K562 (cell line): ENCODE measurements at regions not wholly inside any gene's neighbourhood (a gene's known extent, or its start where the extent isn't known, plus 50 kb on each side); places are given as distances from the start of the nearest gene placed in this dataset.

Experiments used
- CHD7 ChIP-seq: fragments of 200-600 bp; sonication (generic); IDR thresholded peaks from one replicate; pipeline ENCODE4 v1.6.1; 2012; ENCODE audit warnings: mild to moderate bottlenecking, low read depth, low read length, inconsistent platforms
- HMBOX1 ChIP-seq: sonication (generic); IDR thresholded peaks from 2 replicates; pipeline ENCODE4 v1.6.1; 2016
- JUND ChIP-seq, 2 experiments: IDR thresholded peaks; 2 replicates in 1 of 2; 3 replicates in 1 of 2; pipeline ENCODE4 v1.6.1; 2011; ENCODE audit warnings: borderline replicate concordance in 2 of 2, low read depth in 2 of 2, low read length in 2 of 2, improper control_type of control experiment in 1 of 2, missing biosample characterization in 1 of 2, missing genetic modification characterization in 1 of 2, missing genetic modification reagents in 1 of 2
- KDM4B ChIP-seq, 2 experiments: fragments of 450-650 bp in 1 of 2; sonication (generic) in 1 of 2; IDR thresholded peaks; 2 replicates each; pipeline ENCODE4 v1.6.1; 2016 to 2017; ENCODE audit warnings: borderline replicate concordance in 2 of 2, antibody characterized with exemption in 1 of 2, low read depth in 1 of 2, mild to moderate bottlenecking in 1 of 2
- MYBL2 ChIP-seq, 2 experiments: fragments of 450-650 bp in 1 of 2; sonication (generic) in 1 of 2; formaldehyde crosslinking in 1 of 2; IDR thresholded peaks; 2 replicates each; pipeline versions ENCODE4 v1.6.1 to v1.8.1; 2017 to 2022; ENCODE audit warnings: borderline replicate concordance in 1 of 2, inconsistent platforms in 1 of 2, low read depth in 1 of 2, mild to moderate bottlenecking in 1 of 2, missing genetic modification reagents in 1 of 2, moderate library complexity in 1 of 2
- NFE2 ChIP-seq: IDR thresholded peaks from 2 replicates; pipeline ENCODE4 v1.6.1; 2014; ENCODE audit warnings: antibody characterized with exemption, low read depth
- PCBP1 ChIP-seq: fragments of 200-400 bp; formaldehyde crosslinking; IDR thresholded peaks from 2 replicates; pipeline ENCODE4 v1.6.1; 2018; ENCODE audit warnings: mild to moderate bottlenecking, low read depth, low read length; ENCODE audit not compliant: poor library complexity, severe bottlenecking
- POLR2H ChIP-seq: IDR thresholded peaks from 2 replicates; pipeline ENCODE4 v1.6.1; 2016; ENCODE audit warnings: missing genetic modification characterization, low read depth, mild to moderate bottlenecking, control low read depth, missing compliant biosample characterization, moderate library complexity
- POU5F1 ChIP-seq: fragments of 150-350 bp; IDR thresholded peaks from 2 replicates; pipeline ENCODE4 v1.6.1; 2014; ENCODE audit warnings: borderline replicate concordance, low read length, low read depth, mild to moderate bottlenecking; ENCODE audit not compliant: partially characterized antibody
- RNF2 ChIP-seq: sonication (generic); IDR thresholded peaks from 2 replicates; pipeline ENCODE4 v1.6.1; 2016
- SLC30A9 ChIP-seq: fragments of 250-450 bp; sonication (Bioruptor Pico); IDR thresholded peaks from 2 replicates; pipeline ENCODE4 v1.8.0; 2022; ENCODE audit warnings: mild to moderate bottlenecking, moderate library complexity
- SPI1 ChIP-seq: IDR thresholded peaks from 2 replicates; pipeline ENCODE4 v1.6.1; 2011; ENCODE audit warnings: low read depth, low read length, control low read depth, borderline replicate concordance
- SUPT5H ChIP-seq: fragments of 450-650 bp; IDR thresholded peaks from 2 replicates; pipeline ENCODE4 v1.6.1; 2016
- ZFP30 ChIP-seq: fragments of 250-450 bp; sonication (Bioruptor Pico); IDR thresholded peaks from 2 replicates; pipeline ENCODE4 v1.8.0; 2022; ENCODE audit warnings: moderate library complexity, mild to moderate bottlenecking, inconsistent platforms, borderline replicate concordance
- ZNF23 ChIP-seq: fragments of 250-450 bp; sonication (Bioruptor Pico); IDR thresholded peaks from 2 replicates; pipeline ENCODE4 v1.4.0; 2020; ENCODE audit warnings: mild to moderate bottlenecking
- ZNF431 ChIP-seq: sonication (generic); formaldehyde crosslinking; IDR thresholded peaks from 2 replicates; pipeline ENCODE4 v1.8.0; 2022; ENCODE audit warnings: mild to moderate bottlenecking, missing genetic modification reagents
- ZNF75A ChIP-seq: fragments of 450-650 bp; formaldehyde crosslinking; IDR thresholded peaks from 2 replicates; pipeline ENCODE4 v1.4.0; 2020; ENCODE audit warnings: mild to moderate bottlenecking

GRCh38 chr6:146908786-146909185, 295.4 kb upstream of the STXBP5 start (continued):
- TF ChIP-seq CHD7, result no peak
- no peak for TF ChIP-seq POU5F1
- no peak for TF ChIP-seq KDM4B (IDR thresholded peaks at IDR 0.05; ENCODE audit: borderline replicate concordance in 2 of 2, low read depth in 1 of 2)
- TF ChIP-seq ZNF23 (CRISPR knock-in tag), result no peak
- TF ChIP-seq NFE2, result 0 out of 2 replicates have a peak, but pooled peaks have one; percentile 17
- no peak for TF ChIP-seq ZFP30 (CRISPR knock-in tag)
- TF ChIP-seq SUPT5H, result no peak
- no peak for TF ChIP-seq RNF2
- TF ChIP-seq ZNF431 (CRISPR knock-in tag), result no peak
- no peak for TF ChIP-seq ZNF75A (CRISPR knock-in tag)
- no peak for TF ChIP-seq POLR2H (tag)
- TF ChIP-seq HMBOX1, result 0 out of 2 replicates have a peak, but pooled peaks have one; percentile 10
- TF ChIP-seq SPI1, result no peak
- TF ChIP-seq PCBP1, result no peak
- TF ChIP-seq MYBL2 (IDR thresholded peaks at IDR 0.05; ENCODE audit: low read depth), result no peak
- no peak for TF ChIP-seq MYBL2 (CRISPR knock-in tag; IDR thresholded peaks at IDR 0.05; ENCODE audit: borderline replicate concordance)
- no peak for TF ChIP-seq SLC30A9 (CRISPR knock-in tag)
- no peak for TF ChIP-seq JUND (IDR thresholded peaks at IDR 0.05; ENCODE audit: borderline replicate concordance, low read depth, low read length)
- peak; percentile 31; the same call in 1 of the 3 replicates for TF ChIP-seq JUND (tag; IDR thresholded peaks at IDR 0.05; ENCODE audit: borderline replicate concordance, low read depth, low read length)
